ENCODE measurements at regions not wholly inside any gene's neighbourhood (a gene's known extent, or its start where the extent isn't known, plus 50 kb on each side); places are given as distances from the start of the nearest gene placed in this dataset.

DNA sequence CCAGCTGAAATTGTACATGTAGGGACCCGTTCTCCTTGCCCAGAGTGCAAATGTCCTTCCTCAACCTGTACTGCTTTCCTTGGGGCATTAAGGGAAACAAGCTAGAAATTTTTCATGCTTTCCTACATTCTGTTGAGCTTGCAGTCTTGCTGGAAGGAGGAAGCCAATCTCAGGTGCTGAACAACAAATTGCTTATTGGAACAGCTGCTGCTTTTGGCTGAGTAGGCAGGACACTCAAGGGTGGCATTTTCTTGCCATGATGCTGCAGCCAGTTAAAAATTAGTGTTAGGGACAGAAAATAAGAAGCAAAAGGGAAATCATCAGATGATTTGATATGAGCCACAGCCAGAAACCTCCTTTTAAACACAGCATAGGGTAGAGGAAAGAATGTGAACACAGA lies 223.7 kb downstream of the QDPR start:
- Histone ChIP-seq H3K4me2 (ENCODE audit: low read length, poor library complexity, severe bottlenecking) (no peak overlapping the region), H3K4me3 (ENCODE audit: insufficient read depth in 1 of 2, low read depth in 1 of 2, low read length in 2 of 2) (no peak overlapping the region), H3K36me3 (ENCODE audit: control insufficient read depth in 1 of 2, insufficient read depth in 2 of 2, low read depth in 1 of 2, low read length in 2 of 2) (no peaks in the 10 kb centered on the region), H3K9ac (ENCODE audit: low read length) (no peak overlapping the region), H3K27ac (ENCODE audit: low read length, poor library complexity, severe bottlenecking) (no peak overlapping the region), H3K27me3 (ENCODE audit: control insufficient read depth in 1 of 2, insufficient read depth in 1 of 2, low read length in 2 of 2) (no peaks in the 10 kb centered on the region), H2BK12ac (ENCODE audit: low read length in 2 of 2) (no peak overlapping the region), H3K23ac (ENCODE audit: low read length in 2 of 2) (no peak overlapping the region), H3K4me1 (ENCODE audit: control insufficient read depth, insufficient read depth, low read depth, low read length) (no peaks in the 10 kb centered on the region), H3K14ac (ENCODE audit: low read length in 2 of 2) (no peak overlapping the region), H2AFZ (ENCODE audit: low read depth, low read length) (no peak overlapping the region), H3K79me1 (replicated peaks; ENCODE audit: low read length, poor library complexity, severe bottlenecking) (no peaks in the 10 kb centered on the region), H3K9me3 (ENCODE audit: control insufficient read depth, low read length) (no peaks in the 10 kb centered on the region), H2BK15ac (ENCODE audit: low read depth, poor library complexity, severe bottlenecking) (no peak overlapping the region), H3K4ac (ENCODE audit: low read depth in 1 of 2, low read length in 2 of 2) (no peak overlapping the region), H4K8ac (ENCODE audit: low read length) (no peak overlapping the region), H2BK120ac (ENCODE audit: low read depth, low read length) (no peak overlapping the region), H2AK5ac (ENCODE audit: low read length, severe bottlenecking) (no peak overlapping the region), H4K91ac (ENCODE audit: low read length) (no peak overlapping the region), H2BK5ac (ENCODE audit: low read depth, low read length, poor library complexity, severe bottlenecking) (no peak overlapping the region), H3K18ac (ENCODE audit: low read depth in 1 of 2, low read length in 2 of 2) (no peak overlapping the region)
- no peak for DNase-seq
- 82% methylated on average over 1 of the region's 1 CpG for WGBS

DNA sequence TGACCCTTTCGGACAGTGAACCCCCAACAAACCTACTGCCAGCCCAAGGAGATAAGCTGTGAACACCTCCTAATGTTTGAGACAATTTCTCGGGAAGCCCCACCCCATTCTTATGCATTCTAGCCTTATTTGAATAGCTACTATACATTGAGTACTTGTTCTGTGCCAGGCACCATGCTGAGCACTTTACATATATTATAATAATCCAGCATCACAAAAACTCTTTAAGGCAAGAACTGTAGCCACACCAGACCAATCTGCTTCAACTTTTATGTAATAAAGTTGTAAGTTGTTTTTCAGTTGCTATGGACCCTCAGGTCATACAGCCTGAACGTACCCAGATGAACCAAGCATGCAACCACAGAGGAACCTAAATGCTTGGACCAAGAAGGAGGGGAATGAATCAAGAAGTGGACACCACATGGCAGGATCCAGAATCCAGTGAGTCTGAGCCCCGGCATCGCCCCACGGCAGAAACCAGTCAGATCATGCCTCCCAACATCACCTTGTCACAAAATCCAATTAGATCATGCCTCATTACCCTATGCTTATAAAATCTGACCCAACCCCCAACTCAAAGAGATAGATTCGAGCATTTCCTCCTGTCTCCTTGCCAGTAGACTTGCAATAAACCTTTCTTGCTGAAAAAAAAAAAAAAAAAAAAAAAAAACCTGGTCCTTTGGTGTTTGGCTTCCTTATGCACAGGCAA lies 225.0 kb downstream of the QDPR start:
- Histone ChIP-seq H3K4ac (ENCODE audit: low read depth in 1 of 2, low read length in 2 of 2) (no peak overlapping the region), H3K9ac (ENCODE audit: low read length) (no peak overlapping the region), H3K18ac (ENCODE audit: low read depth in 1 of 2, low read length in 2 of 2) (no peak overlapping the region), H2BK15ac (ENCODE audit: low read depth, poor library complexity, severe bottlenecking) (no peak overlapping the region), H3K4me2 (ENCODE audit: low read length, poor library complexity, severe bottlenecking) (no peak overlapping the region), H2BK5ac (ENCODE audit: low read depth, low read length, poor library complexity, severe bottlenecking) (no peak overlapping the region), H3K9me3 (ENCODE audit: control insufficient read depth, low read length) (no peaks in the 10 kb centered on the region), H3K23ac (ENCODE audit: low read length in 2 of 2) (no peak overlapping the region), H4K91ac (ENCODE audit: low read length) (no peak overlapping the region), H3K27me3 (ENCODE audit: control insufficient read depth in 1 of 2, insufficient read depth in 1 of 2, low read length in 2 of 2) (no peaks in the 10 kb centered on the region), H2AK5ac (ENCODE audit: low read length, severe bottlenecking) (no peak overlapping the region), H2BK120ac (ENCODE audit: low read depth, low read length) (no peak overlapping the region), H3K79me1 (replicated peaks; ENCODE audit: low read length, poor library complexity, severe bottlenecking) (no peaks in the 10 kb centered on the region), H2BK12ac (ENCODE audit: low read length in 2 of 2) (no peak overlapping the region), H3K14ac (ENCODE audit: low read length in 2 of 2) (no peak overlapping the region), H2AFZ (ENCODE audit: low read depth, low read length) (no peak overlapping the region), H3K4me1 (ENCODE audit: control insufficient read depth, insufficient read depth, low read depth, low read length) (no peaks in the 10 kb centered on the region), H3K4me3 (ENCODE audit: insufficient read depth in 1 of 2, low read depth in 1 of 2, low read length in 2 of 2) (no peak overlapping the region), H4K8ac (ENCODE audit: low read length) (peak overlapping the region; percentile 14), H3K27ac (ENCODE audit: low read length, poor library complexity, severe bottlenecking) (no peak overlapping the region), H3K36me3 (ENCODE audit: control insufficient read depth in 1 of 2, insufficient read depth in 2 of 2, low read depth in 1 of 2, low read length in 2 of 2) (no peaks in the 10 kb centered on the region)
- no peak for DNase-seq
- 75% methylated on average over 7 of the region's 7 CpGs for WGBS

DNA sequence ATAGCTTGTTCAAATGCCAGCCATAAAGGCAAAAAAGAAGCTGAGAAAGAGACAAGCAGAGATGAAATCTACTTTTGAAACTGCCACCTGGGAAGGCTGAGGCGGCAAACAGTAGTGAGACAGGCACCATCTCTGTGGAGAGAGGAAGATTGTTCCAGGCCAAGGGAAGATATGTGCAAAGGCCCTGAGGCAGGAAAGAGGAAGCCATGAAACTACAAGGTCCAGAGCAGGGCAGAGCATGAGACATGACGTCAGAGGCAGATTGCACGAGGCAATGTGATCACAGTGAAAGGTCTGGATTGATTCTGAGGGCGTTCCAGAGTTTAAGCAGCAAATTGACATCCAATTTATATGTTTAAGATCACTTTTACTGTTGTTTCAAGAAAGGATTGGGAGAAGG lies 226.1 kb downstream of the QDPR start:
- Histone ChIP-seq H3K14ac (ENCODE audit: low read length in 2 of 2) (no peak overlapping the region), H3K4me1 (ENCODE audit: control insufficient read depth, insufficient read depth, low read depth, low read length) (no peaks in the 10 kb centered on the region)

DNA sequence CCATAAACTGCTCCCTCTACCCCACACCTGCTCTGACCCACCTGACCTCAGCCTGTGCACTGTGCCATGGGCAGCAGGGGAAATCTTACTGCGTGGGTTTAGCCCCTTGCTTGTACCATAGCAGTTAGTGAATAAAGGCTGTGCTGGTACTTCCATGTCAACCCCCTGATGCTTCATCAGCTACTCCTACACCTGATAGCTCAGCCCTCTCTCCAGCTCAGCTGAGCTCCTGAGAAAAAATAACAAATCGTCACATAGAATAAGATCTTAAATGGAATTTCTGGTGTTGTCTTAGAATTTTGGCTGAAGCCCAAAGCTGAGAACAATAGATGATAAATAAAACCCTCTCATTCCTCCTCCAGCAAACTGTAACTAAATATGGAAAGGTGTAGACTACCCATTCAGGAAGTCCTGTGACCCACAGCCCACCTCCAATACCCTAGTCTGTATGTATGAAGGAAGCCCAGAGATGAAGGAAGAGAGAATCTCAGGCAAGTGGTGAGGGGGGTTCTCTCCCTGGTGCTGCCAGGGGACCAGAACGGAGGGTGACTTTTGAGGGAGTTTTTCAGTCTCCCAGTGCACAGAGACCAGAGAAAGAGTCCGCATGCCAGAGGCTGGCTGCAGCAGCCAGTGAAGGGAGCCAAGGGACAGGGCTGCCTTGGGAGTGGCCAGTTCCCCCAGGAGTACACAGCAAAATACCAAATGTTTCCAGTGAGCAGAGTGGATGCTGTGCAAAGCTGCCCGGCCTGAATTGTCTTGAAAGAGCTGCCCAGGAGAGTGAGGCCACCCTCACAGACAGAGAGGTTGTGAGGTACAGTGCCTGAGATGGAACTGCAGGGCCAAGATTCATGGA lies 227.3 kb downstream of the QDPR start:
- Histone ChIP-seq H2AFZ (ENCODE audit: low read depth, low read length) (no peak overlapping the region), H3K36me3 (ENCODE audit: control insufficient read depth in 1 of 2, insufficient read depth in 2 of 2, low read depth in 1 of 2, low read length in 2 of 2) (no peaks in the 10 kb centered on the region), H2BK120ac (ENCODE audit: low read depth, low read length) (no peak overlapping the region), H4K91ac (ENCODE audit: low read length) (no peak overlapping the region), H3K27ac (ENCODE audit: low read length, poor library complexity, severe bottlenecking) (no peak overlapping the region), H2BK5ac (ENCODE audit: low read depth, low read length, poor library complexity, severe bottlenecking) (no peak overlapping the region), H2AK5ac (ENCODE audit: low read length, severe bottlenecking) (no peak overlapping the region), H3K4ac (ENCODE audit: low read depth in 1 of 2, low read length in 2 of 2) (no peak overlapping the region), H3K9me3 (ENCODE audit: control insufficient read depth, low read length) (no peaks in the 10 kb centered on the region), H3K4me1 (ENCODE audit: control insufficient read depth, insufficient read depth, low read depth, low read length) (no peaks in the 10 kb centered on the region), H3K79me1 (replicated peaks; ENCODE audit: low read length, poor library complexity, severe bottlenecking) (no peaks in the 10 kb centered on the region), H3K27me3 (ENCODE audit: control insufficient read depth in 1 of 2, insufficient read depth in 1 of 2, low read length in 2 of 2) (no peaks in the 10 kb centered on the region), H3K4me2 (ENCODE audit: low read length, poor library complexity, severe bottlenecking) (no peak overlapping the region), H4K8ac (ENCODE audit: low read length) (no peak overlapping the region), H3K9ac (ENCODE audit: low read length) (no peak overlapping the region), H2BK15ac (ENCODE audit: low read depth, poor library complexity, severe bottlenecking) (no peak overlapping the region), H3K4me3 (ENCODE audit: insufficient read depth in 1 of 2, low read depth in 1 of 2, low read length in 2 of 2) (no peak overlapping the region), H2BK12ac (ENCODE audit: low read length in 2 of 2) (no peak overlapping the region), H3K14ac (ENCODE audit: low read length in 2 of 2) (no peak overlapping the region), H3K23ac (ENCODE audit: low read length in 2 of 2) (no peak overlapping the region), H3K18ac (ENCODE audit: low read depth in 1 of 2, low read length in 2 of 2) (no peak overlapping the region)
- 85% methylated on average over 4 of the region's 5 CpGs for WGBS
- DNase-seq, result no peak

More for the DNA sequence above, 226.1 kb downstream of the QDPR start:
- no peaks in the 10 kb centered on the region for H3K9me3 ChIP-seq (ENCODE audit: control insufficient read depth, low read length)
- H2BK120ac ChIP-seq (ENCODE audit: low read depth, low read length), result no peak overlapping the region
- no peaks in the 10 kb centered on the region for H3K27me3 ChIP-seq (ENCODE audit: control insufficient read depth in 1 of 2, insufficient read depth in 1 of 2, low read length in 2 of 2)
- no peak overlapping the region for H4K91ac ChIP-seq (ENCODE audit: low read length)
- no peak overlapping the region for H3K27ac ChIP-seq (ENCODE audit: low read length, poor library complexity, severe bottlenecking)
- 86% methylated on average over 4 of the region's 4 CpGs for WGBS
- no peak for DNase-seq
- no peak overlapping the region for H3K23ac ChIP-seq (ENCODE audit: low read length in 2 of 2)
- H3K18ac ChIP-seq (ENCODE audit: low read depth in 1 of 2, low read length in 2 of 2), result no peak overlapping the region
- H2AFZ ChIP-seq (ENCODE audit: low read depth, low read length), result no peak overlapping the region
- H3K36me3 ChIP-seq (ENCODE audit: control insufficient read depth in 1 of 2, insufficient read depth in 2 of 2, low read depth in 1 of 2, low read length in 2 of 2), result no peaks in the 10 kb centered on the region
- H3K9ac ChIP-seq (ENCODE audit: low read length), result no peak overlapping the region
- H2BK12ac ChIP-seq (ENCODE audit: low read length in 2 of 2), result no peak overlapping the region
- H4K8ac ChIP-seq (ENCODE audit: low read length), result no peak overlapping the region
- H3K4me3 ChIP-seq (ENCODE audit: insufficient read depth in 1 of 2, low read depth in 1 of 2, low read length in 2 of 2), result no peak overlapping the region
- no peak overlapping the region for H2AK5ac ChIP-seq (ENCODE audit: low read length, severe bottlenecking)
- H2BK15ac ChIP-seq (ENCODE audit: low read depth, poor library complexity, severe bottlenecking), result no peak overlapping the region
- H3K4me2 ChIP-seq (ENCODE audit: low read length, poor library complexity, severe bottlenecking), result no peak overlapping the region
- H3K79me1 ChIP-seq (replicated peaks; ENCODE audit: low read length, poor library complexity, severe bottlenecking), result no peaks in the 10 kb centered on the region
- H2BK5ac ChIP-seq (ENCODE audit: low read depth, low read length, poor library complexity, severe bottlenecking), result no peak overlapping the region
- H3K4ac ChIP-seq (ENCODE audit: low read depth in 1 of 2, low read length in 2 of 2), result no peak overlapping the region

All from mesenchymal stem cell (in vitro differentiated cells and primary cell).